Spleen (tissue), 11 donors: ENCODE measurements at regions not wholly inside any gene's neighbourhood (a gene's known extent, or its start where the extent isn't known, plus 50 kb on each side); places are given as distances from the start of the nearest gene placed in this dataset.

Experiments
- DNase-seq: peaks from one replicate; pipeline ENCODE4 v3.0.0-alpha.2; 2020
- H3K27ac ChIP-seq, 8 donors: fragments of 200-600 bp; sonication (generic) in 7 of 8; 1 replicate in 4 of 8; 2 replicates in 4 of 8; pipeline versions ENCODE4 v1.5.0 to v1.8.0; 2016 to 2021; ENCODE audit warnings: inconsistent platforms in 4 of 8, mild to moderate bottlenecking in 4 of 8, moderate library complexity in 1 of 8
- H3K27me3 ChIP-seq, 7 donors: fragments of 200-600 bp; sonication (generic) in 6 of 7; replicated peaks in 1 of 7; 1 replicate in 4 of 7; 2 replicates in 3 of 7; pipeline versions ENCODE4 v1.5.0 to v1.8.0; 2016 to 2021; ENCODE audit warnings: inconsistent platforms in 3 of 7, mild to moderate bottlenecking in 1 of 7
- H3K36me3 ChIP-seq, 6 donors: fragments of 200-600 bp; sonication (generic) in 5 of 6; 1 replicate in 4 of 6; 2 replicates in 2 of 6; pipeline versions ENCODE4 v1.5.0 to v1.8.0; 2016 to 2021; ENCODE audit warnings: inconsistent platforms in 2 of 6
- H3K4me1 ChIP-seq, 6 donors: fragments of 200-600 bp; sonication (generic) in 5 of 6; 1 replicate in 3 of 6; 2 replicates in 3 of 6; pipeline versions ENCODE4 v1.5.0 to v1.8.0; 2016 to 2021; ENCODE audit warnings: inconsistent platforms in 3 of 6
- H3K4me3 ChIP-seq, 8 donors: fragments of 200-600 bp; sonication (generic) in 7 of 8; 1 replicate in 4 of 8; 2 replicates in 4 of 8; pipeline versions ENCODE4 v1.5.0 to v1.8.0; 2016 to 2021; ENCODE audit warnings: inconsistent platforms in 4 of 8, mild to moderate bottlenecking in 4 of 8, moderate library complexity in 2 of 8
- H3K9me3 ChIP-seq, 8 donors: fragments of 200-600 bp; sonication (generic) in 7 of 8; 1 replicate in 4 of 8; 2 replicates in 4 of 8; pipeline versions ENCODE4 v1.5.0 to v1.8.0; 2016 to 2021; ENCODE audit warnings: inconsistent platforms in 4 of 8
- CTCF ChIP-seq, 11 experiments: fragments of 200-600 bp in 7 of 11; fragments of 450-650 bp in 4 of 11; sonication (generic) in 4 of 11; IDR thresholded peaks in 8 of 11; conservative IDR thresholded peaks in 3 of 11; 1 replicate in 7 of 11; 2 replicates in 4 of 11; pipeline versions ENCODE4 v1.4.0 to v1.8.0; 2016 to 2021; ENCODE audit warnings: antibody characterized with exemption in 11 of 11, inconsistent platforms in 4 of 11, mild to moderate bottlenecking in 1 of 11
- POLR2A ChIP-seq, 3 donors: fragments of 450-650 bp; IDR thresholded peaks; one replicate each; pipeline ENCODE4 v1.5.1; 2017; ENCODE audit warnings: antibody characterized with exemption in 3 of 3, mild to moderate bottlenecking in 1 of 3
- POLR2AphosphoS5 ChIP-seq, 3 donors: sonication (generic); formaldehyde crosslinking; IDR thresholded peaks; one replicate each; pipeline ENCODE4 v1.5.1; 2017; ENCODE audit warnings: antibody characterized with exemption in 3 of 3
- WGBS, 5 donors: extraction: QIAGEN DNeasy Blood & Tissue Kit in 3 of 5; methylation state at CpG; one replicate each; pipeline versions ENCODE4 v1.1.5 to v1.1.7; 2013 to 2018; 5-methylcytosine and 5-hydroxymethylcytosine counted together
- intact Hi-C: fragments of 100-400 bp; cut with DNase I; formaldehyde crosslinking; loops from one replicate; pipeline ENCODE4 v1.15.0; 2023; ENCODE audit warnings: low total_unique reads
- donor health status: healthy with polysubstance abuse.
- donor health status: DM: no; HTN: no; CAD: no; lungs with moderate emphysema.
- donor health status: DM: no; HTN: no; CAD: no.
- donor health status: Bipolar disorder and iron deficiency.
- donor health status: healthy.
- donor health status: DM: no; HTN: no; CAD: no.
- donor health status: DM: yes; HTN: yes; CAD: no.

GRCh38 chr9:19732441-19732951, 56.3 kb downstream of the SLC24A2 start:
- Histone ChIP-seq H3K4me1 (no peaks in the 10 kb centered on the region), H3K9me3 (no peaks in the 10 kb centered on the region), H3K27me3 (no peaks in the 10 kb centered on the region), H3K36me3 (no peaks in the 10 kb centered on the region), H3K4me3 (no peak overlapping the region), H3K27ac (no peak overlapping the region)
- no peak for DNase-seq
- WGBS, 5 donors, result 74 to 78% (median 76%) methylated on average over 5 of the region's 5 CpGs
- TF ChIP-seq POLR2AphosphoS5 (IDR thresholded peaks at IDR 0.05) (no peak), CTCF (IDR thresholded peaks at IDR 0.05 in 8 of 11, conservative IDR thresholded peaks at IDR 0.05 in 3 of 11) (no peak)
- intact Hi-C loops, result no loop called here

- no peaks in the 10 kb centered on the region for H3K9me3 ChIP-seq
- WGBS, 5 donors, result 69 to 80% (median 75%) methylated on average over 5 of the region's 5 CpGs
- intact Hi-C loops, result no loop called here
- H3K4me1 ChIP-seq, result no peaks in the 10 kb centered on the region
- no peak overlapping the region for H3K27ac ChIP-seq
- DNase-seq, result no peak
- H3K27me3 ChIP-seq, result peaks cover 0 to 3% (median 0%) of the 10 kb centered on the region in 7 donors
- TF ChIP-seq CTCF (IDR thresholded peaks at IDR 0.05 in 8 of 11, conservative IDR thresholded peaks at IDR 0.05 in 3 of 11), result no peak
- TF ChIP-seq POLR2AphosphoS5 (IDR thresholded peaks at IDR 0.05), result no peak
- TF ChIP-seq POLR2A (IDR thresholded peaks at IDR 0.05), result no peak
- H3K4me3 ChIP-seq, result no peak overlapping the region
- no peaks in the 10 kb centered on the region for H3K36me3 ChIP-seq
Measured at GRCh38 chr9:19728101-19728500, 60.7 kb downstream of the SLC24A2 start.

- Histone ChIP-seq H3K9me3 (no peaks in the 10 kb centered on the region), H3K4me1 (no peaks in the 10 kb centered on the region), H3K36me3 (no peaks in the 10 kb centered on the region), H3K27me3 (peaks cover 0 to 3% (median 0%) of the 10 kb centered on the region in 7 donors), H3K4me3 (no peak overlapping the region), H3K27ac (no peak overlapping the region)
- DNase-seq, result no peak
- 85 to 95% (median 88%) methylated on average over 5 of the region's 5 CpGs for WGBS, 5 donors
- TF ChIP-seq POLR2AphosphoS5 (IDR thresholded peaks at IDR 0.05) (no peak), POLR2A (IDR thresholded peaks at IDR 0.05) (no peak), CTCF (IDR thresholded peaks at IDR 0.05 in 8 of 11, conservative IDR thresholded peaks at IDR 0.05 in 3 of 11) (no peak)
- intact Hi-C loops, result no loop called here
Measured at GRCh38 chr9:19725970-19726369, 62.9 kb downstream of the SLC24A2 start.

- no peak overlapping the region for H3K27ac ChIP-seq
- H3K4me1 ChIP-seq, result no peaks in the 10 kb centered on the region
- DNase-seq, result no peak
- 18 to 24% (median 23%) methylated on average over 3 of the region's 3 CpGs for WGBS, 5 donors
- intact Hi-C loops, result no loop called here
- TF ChIP-seq POLR2AphosphoS5 (IDR thresholded peaks at IDR 0.05), result no peak
- TF ChIP-seq POLR2A (IDR thresholded peaks at IDR 0.05), result no peak
- H3K9me3 ChIP-seq, result no peaks in the 10 kb centered on the region
- H3K4me3 ChIP-seq, result no peak overlapping the region
- peaks cover 0 to 3% (median 0%) of the 10 kb centered on the region in 7 donors for H3K27me3 ChIP-seq
- H3K36me3 ChIP-seq, result no peaks in the 10 kb centered on the region
Measured at GRCh38 chr9:19720377-19720776, 68.5 kb downstream of the SLC24A2 start.

GRCh38 chr9:19703702-19704101, 85.1 kb downstream of the SLC24A2 start:
- no peaks in the 10 kb centered on the region for H3K9me3 ChIP-seq
- no peaks in the 10 kb centered on the region for H3K4me1 ChIP-seq
- H3K27ac ChIP-seq, result no peak overlapping the region
- no peaks in the 10 kb centered on the region for H3K27me3 ChIP-seq
- no peak for DNase-seq
- no peaks in the 10 kb centered on the region for H3K36me3 ChIP-seq
- TF ChIP-seq CTCF (IDR thresholded peaks at IDR 0.05 in 8 of 11, conservative IDR thresholded peaks at IDR 0.05 in 3 of 11), result no peak
- TF ChIP-seq POLR2A (IDR thresholded peaks at IDR 0.05), result no peak
- TF ChIP-seq POLR2AphosphoS5 (IDR thresholded peaks at IDR 0.05), result no peak
- intact Hi-C loops, result no loop called here
- H3K4me3 ChIP-seq, result no peak overlapping the region
